Fibroblast of skin of back (primary cell): ENCODE measurements at regions not wholly inside any gene's neighbourhood (a gene's known extent, or its start where the extent isn't known, plus 50 kb on each side); places are given as distances from the start of the nearest gene placed in this dataset.
"Not testable (repeated sequence)": the region's sequence is repeated elsewhere in the genome, so short reads cannot be mapped to it uniquely, and the experiment has no call there.

Experiments
- DNase-seq: peaks from one replicate; pipeline ENCODE4 v3.0.0-alpha.2; 2013

DNA sequence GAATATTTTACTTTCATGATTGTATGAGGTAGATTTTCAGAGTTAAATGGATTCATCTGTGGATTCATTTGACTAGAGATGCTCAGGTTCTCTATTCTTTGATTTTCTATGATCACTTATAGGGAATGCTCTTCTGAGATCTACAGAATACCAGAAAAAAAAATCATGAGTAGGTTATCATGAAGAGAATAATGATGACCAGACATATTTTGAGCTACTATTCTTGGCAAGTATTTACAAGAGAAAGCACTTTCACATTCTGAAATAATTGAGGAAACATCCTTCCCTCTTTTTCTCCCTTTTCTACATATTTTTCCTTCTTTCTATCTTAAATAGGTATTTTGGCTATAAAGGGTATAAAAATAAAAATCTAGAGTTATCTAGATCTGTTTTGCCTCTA is 543.0 kb upstream of the TUSC1 start:
- DNase-seq = no peak

DNA sequence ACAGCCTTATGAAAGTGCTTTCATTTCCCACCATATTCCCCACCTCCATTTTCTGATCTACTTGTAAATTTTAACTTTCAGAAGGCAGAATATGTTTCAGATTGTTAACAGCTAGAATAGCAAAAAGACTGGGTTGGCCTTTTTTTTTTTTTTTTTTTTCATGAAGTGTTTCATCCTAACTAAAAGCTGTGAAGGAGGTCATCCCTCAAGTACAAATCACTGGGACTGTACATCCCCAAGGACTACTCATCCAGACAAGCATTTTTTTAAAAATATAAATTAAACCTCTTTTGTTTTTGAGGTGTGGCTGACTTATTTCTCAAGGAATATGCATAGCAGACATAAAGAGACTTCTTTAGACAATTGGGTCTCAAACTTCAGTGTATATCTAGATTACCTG is 542.1 kb upstream of the TUSC1 start:
- no peak for DNase-seq

DNA sequence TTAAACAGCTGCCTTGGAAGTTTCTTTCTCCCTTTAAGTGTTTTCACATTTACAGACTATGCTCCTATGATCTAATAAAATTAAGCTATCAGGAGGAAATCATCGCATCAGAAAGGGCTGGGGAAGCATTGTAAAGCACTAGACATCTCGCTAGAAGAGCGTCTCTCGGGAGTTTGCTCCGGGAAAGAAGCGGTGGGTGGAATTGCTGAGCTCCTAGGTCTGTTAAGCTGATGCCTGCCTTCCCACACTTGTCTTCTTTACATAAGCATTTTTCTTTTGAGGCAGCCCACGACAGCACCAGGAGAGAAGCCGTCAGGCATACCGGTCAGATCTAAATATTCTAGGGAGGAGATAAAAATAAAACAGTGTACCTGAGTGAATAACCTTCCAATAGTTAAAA is 541.7 kb upstream of the TUSC1 start:
- DNase-seq = no peak

DNA sequence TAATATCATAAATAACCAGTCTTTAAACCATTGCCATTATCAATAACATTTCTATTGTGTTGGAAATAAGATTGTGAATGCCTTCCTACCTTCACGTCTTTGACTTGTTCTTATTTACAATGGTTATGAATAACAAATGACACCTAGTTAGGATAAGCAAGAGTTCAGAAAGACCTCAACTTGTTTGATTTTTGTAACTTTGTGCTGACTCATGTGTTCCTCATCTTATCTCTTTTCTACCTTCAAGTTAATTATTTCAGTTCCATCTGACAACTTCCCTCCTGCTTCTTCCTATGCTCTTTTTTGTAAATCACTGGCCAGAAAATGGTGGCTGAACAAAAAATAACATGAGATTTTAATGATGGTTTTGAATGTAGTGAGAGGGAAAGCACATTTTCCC is 538.5 kb upstream of the TUSC1 start:
- no peak for DNase-seq

DNA sequence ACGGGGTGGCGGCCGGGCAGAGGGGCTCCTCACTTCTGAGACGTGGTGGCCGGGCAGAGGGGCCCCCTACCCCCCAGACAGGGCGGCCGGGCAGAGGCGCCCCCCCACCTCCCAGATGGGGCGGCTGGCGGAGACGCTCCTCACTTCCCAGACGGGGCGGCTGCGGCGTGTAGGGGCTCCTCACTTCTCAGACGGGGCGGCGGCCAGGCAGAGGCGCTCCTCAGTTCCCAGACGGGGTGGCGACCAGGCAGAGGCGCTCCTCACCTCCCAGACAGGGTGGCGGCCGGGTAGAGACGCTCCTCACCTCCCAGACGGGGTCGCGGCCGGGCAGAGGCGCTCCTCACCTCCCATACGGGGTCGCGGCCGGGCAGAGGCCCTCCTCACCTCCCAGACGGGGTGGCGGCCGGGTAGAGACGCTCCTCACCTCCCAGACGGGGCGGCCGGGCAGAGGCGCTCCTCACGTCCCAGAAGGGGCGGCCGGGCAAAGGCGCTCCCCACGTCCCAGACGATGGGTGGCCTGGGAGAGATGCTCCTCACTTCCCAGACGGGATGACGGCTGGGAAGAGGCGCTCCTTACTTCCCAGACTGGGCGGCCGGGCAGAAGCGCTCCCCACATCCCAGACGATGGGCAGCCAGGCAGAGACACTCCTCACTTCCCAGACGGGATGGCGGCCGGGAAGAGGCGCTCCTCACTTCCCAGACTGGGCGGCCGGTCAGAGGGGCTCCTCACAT is 536.6 kb upstream of the TUSC1 start:
- DNase-seq = not testable (repeated sequence)

DNA sequence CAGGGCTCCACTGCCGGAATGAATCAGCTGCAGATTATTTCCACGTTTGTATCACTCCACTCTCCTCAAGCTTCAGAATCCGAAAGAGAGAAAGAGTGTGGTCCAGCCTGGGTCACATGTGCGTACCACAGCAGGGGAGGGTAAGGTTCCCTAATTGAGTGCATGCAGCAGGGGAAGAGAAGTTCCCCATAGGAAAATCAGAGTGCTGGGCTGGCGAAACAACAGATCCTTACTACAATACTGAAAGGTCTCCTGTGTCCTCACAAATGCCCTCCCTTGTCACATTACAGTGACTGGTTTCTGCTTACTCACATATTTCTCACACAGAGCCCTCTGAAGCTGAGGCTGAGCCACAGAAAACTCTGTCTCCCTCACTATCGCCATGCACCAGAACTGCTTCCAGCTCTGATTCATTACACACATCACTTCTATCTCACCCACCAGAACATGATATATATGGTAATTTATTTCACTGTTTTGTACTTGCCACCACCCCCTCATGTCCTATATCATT is 532.2 kb upstream of the TUSC1 start:
- peak; percentile 51 for DNase-seq

DNA sequence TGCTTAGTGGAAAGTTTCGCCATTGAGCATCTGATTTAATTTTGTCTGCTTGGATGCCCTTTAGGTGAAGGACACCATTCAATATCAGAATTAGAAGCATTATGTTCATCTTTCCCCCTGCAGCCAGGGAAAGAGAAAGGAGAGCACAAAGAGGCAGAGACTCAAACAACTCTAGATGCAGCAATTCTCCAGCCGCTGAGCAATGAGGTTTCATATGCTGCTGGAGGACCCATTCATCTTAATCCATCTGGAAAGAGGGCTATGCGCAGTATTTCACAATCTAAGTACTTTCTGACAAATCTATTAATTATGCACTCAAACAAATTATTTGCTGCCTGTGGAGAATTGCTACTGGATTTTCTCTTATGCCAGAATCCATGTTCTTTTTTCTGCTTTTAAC is 527.0 kb upstream of the TUSC1 start:
- DNase-seq = no peak

DNA sequence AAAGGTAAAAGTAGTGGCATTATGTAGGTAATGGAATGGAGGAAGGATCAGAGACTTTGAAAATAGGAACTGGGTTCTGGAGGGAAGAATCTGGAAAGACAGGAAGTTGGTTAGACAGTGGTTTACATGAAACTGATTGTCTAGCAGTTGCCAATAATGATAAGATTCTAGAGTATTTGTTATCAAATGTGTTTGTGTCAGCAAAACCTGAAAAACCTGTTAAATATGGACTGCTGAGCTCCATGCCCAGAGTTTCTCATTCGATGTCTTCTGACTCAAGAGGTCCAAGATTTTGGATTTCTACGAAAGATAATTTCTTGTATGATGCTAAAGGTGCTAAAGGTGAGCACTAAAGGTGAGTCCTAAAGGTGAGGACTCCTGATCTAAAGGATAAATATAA is 515.0 kb upstream of the TUSC1 start:
- DNase-seq = no peak

DNA sequence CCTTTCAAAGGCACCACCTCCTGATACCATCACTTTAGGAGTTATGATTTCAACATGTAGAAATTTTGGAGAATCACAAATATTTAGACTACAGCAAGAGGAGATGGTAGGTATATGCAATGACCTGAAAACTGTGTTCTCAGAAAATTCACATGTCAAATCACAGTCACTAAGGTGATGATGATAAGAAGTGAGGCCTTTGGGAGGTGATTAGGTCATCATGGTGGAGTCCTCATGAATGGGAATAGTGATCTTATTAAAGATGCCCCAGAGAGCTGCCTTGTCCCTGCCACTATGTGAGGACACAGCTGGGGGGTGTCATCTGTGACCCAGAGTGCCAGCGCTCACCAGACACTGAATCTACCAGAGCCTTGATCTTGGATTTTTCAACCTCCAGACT is 513.5 kb upstream of the TUSC1 start:
- DNase-seq = no peak

DNA sequence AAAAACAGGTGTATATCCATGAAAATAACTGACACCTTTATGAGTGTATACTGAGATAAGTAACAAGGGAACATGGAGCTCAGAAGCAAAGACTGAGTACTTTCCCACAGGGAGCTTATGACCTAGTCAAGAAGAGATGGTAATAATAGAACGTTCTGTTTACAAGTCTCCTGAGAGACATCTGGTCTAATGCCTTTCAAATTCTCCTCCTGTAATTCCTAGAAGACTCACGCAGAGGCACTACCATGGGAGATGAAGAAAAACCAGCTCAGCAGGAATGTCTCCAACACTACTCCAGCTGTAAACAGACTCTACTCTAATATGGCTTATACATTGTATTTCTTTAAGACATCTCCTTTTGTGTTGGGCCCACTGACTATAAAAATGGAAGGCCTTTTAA is 503.6 kb upstream of the TUSC1 start:
- no peak for DNase-seq

DNA sequence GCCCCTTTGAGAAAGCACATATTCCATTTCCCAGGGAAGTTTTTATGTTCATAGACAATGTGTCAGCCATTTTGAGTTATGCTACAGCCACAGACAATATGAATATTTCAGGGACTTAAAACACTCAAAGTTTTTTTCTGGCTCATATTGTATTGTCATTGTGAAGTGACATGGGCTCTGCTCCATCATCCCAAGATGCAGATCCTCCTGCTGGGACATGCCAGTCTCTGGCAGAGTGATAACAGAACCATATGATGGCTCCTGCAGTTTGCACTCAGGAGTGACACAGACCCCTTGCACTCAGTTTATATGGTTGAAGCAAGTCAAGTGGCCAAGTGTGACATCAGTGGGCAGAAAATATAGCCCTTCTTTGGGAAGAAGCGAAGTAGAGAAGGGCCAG is 498.4 kb upstream of the TUSC1 start:
- no peak for DNase-seq

DNA sequence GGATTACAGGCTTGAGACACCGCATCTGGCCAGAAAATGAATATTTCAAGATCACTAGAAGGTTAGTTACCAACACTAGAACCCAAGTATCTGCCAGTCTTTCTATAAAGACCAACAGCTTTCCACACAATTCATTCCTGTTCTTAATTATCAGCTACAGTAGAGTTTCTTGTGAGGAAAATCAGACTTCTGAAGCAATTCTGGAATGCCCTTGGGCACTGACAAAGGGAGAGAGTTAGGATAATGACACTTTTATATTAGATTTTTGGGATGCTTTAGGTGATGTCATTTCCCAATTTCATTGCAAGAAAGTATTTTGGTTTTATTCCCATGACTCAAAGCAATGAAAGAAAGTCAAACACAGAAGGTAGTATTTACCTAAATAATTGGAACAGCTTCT is 497.0 kb upstream of the TUSC1 start:
- DNase-seq = peak; percentile 72

DNA sequence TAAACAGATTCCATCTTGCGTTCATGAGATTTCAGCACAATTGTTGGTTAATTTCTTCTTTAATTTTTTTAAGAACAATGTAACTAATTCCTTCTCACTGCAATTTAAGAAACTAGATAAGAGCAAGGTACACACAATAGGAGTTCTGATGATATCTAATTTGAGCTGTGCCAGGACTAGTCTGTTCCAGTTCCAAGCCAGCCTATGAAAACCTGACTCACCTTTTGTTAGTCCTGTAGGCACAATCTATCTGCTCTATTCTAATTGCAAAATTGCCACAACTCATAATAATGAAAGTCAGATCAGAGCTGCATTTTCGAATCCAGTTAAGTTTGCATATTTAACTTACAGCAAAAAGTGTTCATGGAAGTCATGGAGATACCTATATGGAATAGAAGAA is 494.1 kb upstream of the TUSC1 start:
- no peak for DNase-seq

DNA sequence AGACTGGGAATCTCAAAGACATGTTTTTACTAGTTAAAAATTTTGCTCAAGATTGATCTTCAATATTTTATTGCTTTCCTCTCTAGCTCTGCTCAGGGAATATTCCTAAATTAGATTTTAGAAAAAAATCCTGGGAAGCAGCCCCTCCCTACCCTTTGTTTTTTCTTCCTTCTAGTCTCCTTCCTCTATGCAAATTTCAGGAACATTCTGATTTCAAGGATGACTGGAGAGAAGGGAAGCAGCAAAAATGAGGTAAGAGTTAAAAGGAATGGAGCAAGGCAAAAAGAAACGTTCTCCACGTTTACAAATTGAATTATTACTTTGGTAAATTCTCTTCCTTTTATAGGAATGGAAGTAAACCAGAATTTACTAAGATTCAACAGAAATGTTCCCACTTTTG is 493.4 kb upstream of the TUSC1 start:
- DNase-seq = no peak

DNA sequence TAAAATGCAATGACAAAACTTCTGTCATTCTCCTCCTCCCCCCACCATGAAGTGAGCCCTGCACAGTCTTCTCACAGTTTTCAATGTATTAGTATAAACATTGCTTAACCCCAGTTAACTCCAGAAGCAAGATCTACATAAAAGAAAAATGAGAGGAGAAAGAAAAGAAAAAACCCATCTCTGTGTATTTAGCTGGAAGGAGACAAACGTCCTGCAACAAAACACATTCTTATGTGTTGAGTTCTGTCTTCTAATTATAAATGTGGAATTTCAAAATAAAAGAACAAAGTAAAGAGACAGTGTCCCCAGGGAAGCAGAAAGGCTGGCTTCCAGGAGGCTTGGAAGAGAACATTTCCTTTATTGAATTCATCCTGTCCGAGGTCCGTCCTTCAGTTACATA is 491.9 kb upstream of the TUSC1 start:
- DNase-seq = peak; percentile 81

DNA sequence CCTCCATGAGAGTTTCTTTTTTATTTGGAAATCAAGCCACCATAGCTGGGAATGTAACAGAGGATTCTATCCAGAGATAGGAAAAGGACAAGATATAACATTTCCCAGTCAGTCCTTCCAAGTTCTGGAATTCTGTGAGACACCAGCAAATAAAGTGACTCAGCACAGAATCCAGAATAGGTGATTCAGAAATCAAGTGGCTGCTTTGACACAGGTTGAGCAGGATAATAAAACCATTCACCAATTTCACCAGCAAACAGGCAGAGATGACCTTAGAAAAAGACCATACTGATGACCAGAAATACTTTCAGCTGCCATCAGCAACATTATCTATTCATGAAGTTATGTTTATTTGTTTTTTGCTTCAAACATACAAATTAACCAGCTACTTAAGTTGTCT is 491.5 kb upstream of the TUSC1 start:
- peak; percentile 61 for DNase-seq

DNA sequence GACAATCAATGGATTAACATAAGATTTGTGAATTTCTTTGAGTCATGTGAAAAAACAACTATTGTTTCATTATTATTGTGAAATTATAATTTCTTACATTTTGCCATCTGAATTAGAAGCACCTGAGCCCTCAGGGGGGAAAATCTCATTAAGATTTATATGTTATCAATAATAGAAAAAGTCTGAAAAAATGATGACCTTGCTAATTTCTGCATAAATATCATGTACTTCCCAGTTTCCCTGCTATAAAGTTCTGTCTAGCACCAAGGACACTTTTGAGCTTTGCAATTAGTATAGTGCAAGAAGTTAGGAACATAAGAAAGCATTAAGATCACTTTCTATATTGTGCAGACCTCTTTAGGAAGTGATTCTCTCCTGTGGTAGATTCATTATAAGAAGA is 488.3 kb upstream of the TUSC1 start:
- DNase-seq = no peak

DNA sequence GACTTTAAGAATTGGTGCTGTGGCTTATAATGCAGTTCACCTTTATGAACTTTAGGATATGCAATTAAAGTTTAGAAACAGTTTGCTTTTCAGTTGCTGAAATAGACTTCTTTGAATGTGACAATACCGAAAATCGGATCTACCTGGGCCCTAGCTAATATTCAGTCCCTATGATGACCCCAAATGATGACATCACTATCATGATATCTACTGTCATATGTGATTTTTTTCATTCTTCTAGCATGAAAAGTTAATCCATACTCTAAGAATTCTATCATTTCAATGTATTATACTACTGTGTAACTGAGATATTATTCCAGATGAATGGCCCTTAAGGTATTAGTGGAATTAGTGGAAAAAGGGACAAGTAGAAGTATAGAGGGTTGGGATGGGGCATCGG is 487.2 kb upstream of the TUSC1 start:
- DNase-seq = no peak

DNA sequence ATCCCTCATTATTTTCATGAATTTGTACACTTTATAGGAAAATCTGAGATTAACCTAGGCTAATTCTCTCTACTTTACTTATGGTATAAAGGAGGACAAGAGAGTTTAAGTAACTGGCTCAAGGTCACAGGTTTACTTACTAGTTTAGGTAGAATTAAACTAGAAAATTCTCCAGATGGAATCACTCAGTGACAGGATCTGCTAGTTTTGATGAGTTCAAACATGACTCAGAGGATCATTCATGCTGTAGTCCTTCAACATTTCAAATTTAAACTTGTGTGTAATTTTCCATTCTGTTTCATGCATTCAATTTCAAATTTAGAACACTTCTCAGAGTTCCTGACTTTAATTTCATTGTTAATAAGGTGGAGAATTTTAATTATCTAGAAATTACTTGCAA is 485.7 kb upstream of the TUSC1 start:
- DNase-seq = peak; percentile 46

DNA sequence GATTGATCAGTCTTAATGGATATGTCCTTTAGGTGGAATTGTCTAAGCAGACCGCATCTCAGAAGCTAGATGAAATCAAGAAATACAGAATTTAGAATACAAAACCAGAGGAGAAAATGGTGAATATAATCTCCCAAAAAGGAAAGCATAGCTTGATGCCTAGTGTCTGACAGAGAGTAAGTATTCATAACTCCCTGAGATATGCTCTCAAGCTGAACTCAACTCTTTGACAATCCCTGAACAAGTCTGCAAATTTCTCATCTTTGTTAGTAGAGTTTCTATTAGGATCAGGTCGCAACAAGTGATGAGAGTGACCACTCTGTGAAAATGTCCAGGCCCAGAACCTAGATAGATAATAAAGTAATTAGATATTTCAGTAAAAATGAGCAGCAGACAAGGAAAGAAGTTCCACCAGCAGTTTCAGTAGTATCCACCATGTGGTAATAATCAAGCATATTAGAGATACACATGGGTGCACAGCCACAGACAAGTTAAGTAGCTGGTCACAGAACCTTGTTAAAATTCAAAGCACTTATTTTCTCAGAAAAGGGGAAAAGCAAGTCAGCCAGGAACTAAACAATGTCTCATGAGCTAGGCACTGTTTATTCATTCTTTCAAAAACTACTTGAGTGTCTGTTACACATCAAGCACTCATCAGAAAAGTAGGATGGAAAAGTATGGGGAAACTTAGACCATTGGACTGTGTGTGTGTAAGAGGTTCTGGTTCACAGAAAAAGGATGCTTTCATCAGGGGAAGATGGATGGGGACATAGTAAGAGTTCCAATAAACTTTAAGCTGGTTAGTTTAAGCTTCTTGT is 481.5 kb upstream of the TUSC1 start:
- no peak for DNase-seq

DNA sequence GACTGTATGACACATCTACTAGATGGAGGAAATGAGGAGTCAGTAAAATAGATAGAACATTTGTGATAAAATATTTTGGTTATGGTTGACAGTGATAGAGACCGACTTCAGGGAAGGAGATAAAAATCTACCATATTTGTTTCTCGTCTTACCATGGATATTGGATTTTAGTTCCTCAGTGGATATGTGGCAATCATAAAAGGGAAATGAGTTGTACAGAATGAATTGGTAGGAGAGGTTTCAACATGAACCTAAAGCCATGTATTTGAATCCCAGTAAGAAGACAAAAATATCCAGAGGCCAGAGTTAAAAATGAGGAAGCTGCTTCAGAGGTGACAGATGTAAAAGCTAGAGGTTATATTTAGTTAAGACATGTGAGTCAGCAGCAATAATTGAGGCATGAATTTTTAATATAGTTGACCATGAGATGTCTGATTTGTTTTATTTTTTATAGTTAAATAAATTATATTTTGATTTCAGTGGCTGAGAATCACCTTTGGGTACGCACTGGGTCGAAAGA is 480.4 kb upstream of the TUSC1 start:
- no peak for DNase-seq

DNA sequence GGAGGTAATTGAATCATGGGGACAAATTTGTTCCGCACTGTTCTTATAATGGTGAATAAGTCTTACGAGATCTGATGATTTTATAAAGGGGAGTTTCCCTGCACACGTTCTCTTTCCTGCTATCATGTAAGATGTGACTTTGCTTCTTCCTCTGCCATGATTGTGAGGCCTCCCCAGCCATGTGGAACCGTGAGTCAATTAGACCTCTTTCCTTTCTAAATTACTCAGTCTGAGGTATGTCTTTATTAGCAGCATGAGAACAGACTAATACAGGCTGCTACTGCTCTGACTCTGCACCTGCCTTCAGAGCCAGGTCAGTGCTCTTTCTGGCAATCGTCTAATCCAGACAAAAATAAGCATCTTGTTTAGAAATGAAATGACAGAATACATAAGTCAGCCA is 479.2 kb upstream of the TUSC1 start:
- no peak for DNase-seq

DNA sequence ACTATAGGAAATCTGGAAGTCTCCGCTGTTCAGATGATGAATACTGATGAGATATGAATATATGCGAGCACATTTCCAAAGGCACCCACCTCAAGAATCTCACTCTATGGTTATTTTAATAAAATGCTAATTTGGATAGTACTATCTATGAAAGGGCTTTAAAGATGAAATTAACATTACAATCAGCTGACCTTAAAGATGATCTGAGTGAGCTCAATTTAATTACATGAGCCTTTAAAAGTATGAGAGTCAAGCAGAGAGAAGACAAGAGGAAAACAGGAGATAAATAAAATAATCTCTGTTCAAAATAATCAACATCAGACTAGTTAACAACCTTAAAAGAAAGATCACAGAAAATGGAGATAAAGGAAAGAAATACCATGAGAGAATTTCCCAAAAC is 474.1 kb upstream of the TUSC1 start:
- no peak for DNase-seq

DNA sequence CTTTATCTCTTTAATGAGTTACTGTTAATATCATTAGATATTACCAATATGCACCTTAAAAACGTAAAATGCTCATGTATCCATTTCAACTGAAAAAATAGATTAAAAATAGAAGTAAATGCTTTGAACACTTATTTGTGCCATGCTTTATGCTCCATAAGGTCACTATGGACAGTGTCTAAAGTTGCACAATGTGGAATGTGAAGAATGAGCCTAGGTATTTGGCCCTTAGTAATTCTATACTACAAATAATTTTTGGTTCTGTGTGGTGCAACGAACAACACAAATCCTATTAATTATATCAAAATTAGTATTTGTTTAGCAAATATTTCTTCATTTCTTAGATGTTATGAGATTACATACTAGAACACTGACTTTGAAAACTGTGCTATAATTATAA is 469.9 kb upstream of the TUSC1 start:
- no peak for DNase-seq
